ENCODE measurements at regions not wholly inside any gene's neighbourhood (a gene's known extent, or its start where the extent isn't known, plus 50 kb on each side); places are given as distances from the start of the nearest gene placed in this dataset.

DNA sequence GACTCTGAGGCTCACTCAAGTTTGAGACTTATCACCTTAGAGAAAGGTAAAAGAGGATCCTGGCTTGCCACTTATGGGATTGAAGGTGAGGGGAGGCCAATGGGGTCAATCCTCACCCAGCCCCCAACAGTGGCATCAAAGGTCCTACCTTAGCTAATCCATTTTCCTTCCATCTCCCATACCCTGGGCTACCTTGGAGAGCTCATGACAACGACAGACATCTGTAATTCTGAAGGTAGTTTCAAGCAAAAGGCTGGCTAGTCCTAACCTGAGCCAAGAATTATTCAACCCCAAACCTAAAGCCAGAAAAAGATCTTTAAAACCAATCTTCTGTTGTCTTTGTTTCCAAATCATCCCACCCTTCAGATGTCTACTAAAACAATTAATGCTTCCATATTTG, 179.2 kb upstream of the GHITM start:
- Histone ChIP-seq H3K4me3 (replicated peaks in 1 of 3; ENCODE audit: low read depth in 2 of 3, low read length in 3 of 3) (no peak overlapping the region), H3K4me2 (replicated peaks; ENCODE audit: extremely low read depth, low read length, poor library complexity, severe bottlenecking) (no peak overlapping the region), H3K27me3 (ENCODE audit: control insufficient read depth in 2 of 2, insufficient read depth in 2 of 2, low read length in 2 of 2) (no peaks in the 10 kb centered on the region), H3K4me1 (ENCODE audit: control insufficient read depth in 1 of 2, insufficient read depth in 2 of 2, low read length in 2 of 2) (peaks cover 0 to 17% of the 10 kb centered on the region in 2 donors), H3K79me2 (ENCODE audit: insufficient read depth, low read length) (no peaks in the 10 kb centered on the region), H3K9ac (ENCODE audit: insufficient read depth, low read length, poor library complexity, severe bottlenecking) (no peak overlapping the region), H3K27ac (ENCODE audit: low read depth in 1 of 2, low read length in 2 of 2) (no peak overlapping the region), H2AFZ (ENCODE audit: insufficient read depth, low read depth, low read length, poor library complexity, severe bottlenecking) (no peak overlapping the region), H4K20me1 (ENCODE audit: insufficient read depth, low read length) (no peaks in the 10 kb centered on the region), H3K9me3 (replicated peaks in 1 of 2; ENCODE audit: control insufficient read depth in 1 of 2, insufficient read depth in 1 of 2, low read length in 2 of 2) (no peaks in the 10 kb centered on the region), H3K36me3 (replicated peaks in 1 of 2; ENCODE audit: control insufficient read depth in 1 of 2, insufficient read depth in 2 of 2, low read length in 2 of 2) (no peaks in the 10 kb centered on the region)
- peaks cover 2 to 4% (median 3%) of the 10 kb centered on the region in 3 donors for H3K27me3 Mint-ChIP-seq (ENCODE audit: low read depth in 3 of 3)
- DNase-seq, result no peak
- no peak overlapping the region for H3K4me3 Mint-ChIP-seq
- TF ChIP-seq, protein P1, sequence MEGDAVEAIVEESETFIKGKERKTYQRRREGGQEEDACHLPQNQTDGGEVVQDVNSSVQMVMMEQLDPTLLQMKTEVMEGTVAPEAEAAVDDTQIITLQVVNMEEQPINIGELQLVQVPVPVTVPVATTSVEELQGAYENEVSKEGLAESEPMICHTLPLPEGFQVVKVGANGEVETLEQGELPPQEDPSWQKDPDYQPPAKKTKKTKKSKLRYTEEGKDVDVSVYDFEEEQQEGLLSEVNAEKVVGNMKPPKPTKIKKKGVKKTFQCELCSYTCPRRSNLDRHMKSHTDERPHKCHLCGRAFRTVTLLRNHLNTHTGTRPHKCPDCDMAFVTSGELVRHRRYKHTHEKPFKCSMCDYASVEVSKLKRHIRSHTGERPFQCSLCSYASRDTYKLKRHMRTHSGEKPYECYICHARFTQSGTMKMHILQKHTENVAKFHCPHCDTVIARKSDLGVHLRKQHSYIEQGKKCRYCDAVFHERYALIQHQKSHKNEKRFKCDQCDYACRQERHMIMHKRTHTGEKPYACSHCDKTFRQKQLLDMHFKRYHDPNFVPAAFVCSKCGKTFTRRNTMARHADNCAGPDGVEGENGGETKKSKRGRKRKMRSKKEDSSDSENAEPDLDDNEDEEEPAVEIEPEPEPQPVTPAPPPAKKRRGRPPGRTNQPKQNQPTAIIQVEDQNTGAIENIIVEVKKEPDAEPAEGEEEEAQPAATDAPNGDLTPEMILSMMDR (IDR thresholded peaks at IDR 0.05), result no peak
- H3K4me1 Mint-ChIP-seq, result peaks cover 6% of the 10 kb centered on the region
- no CpG with 5 or more reads among the region's 1 CpG for WGBS (ENCODE audit: insufficient coverage)
- no peaks in the 10 kb centered on the region for H3K36me3 Mint-ChIP-seq
- H3K27ac Mint-ChIP-seq, result no peak overlapping the region
- peaks cover 0 to 2% (median 0%) of the 10 kb centered on the region in 7 donors for H3K9me3 Mint-ChIP-seq
- intact Hi-C loops (cut with micrococcal nuclease), result no loop called here

DNA sequence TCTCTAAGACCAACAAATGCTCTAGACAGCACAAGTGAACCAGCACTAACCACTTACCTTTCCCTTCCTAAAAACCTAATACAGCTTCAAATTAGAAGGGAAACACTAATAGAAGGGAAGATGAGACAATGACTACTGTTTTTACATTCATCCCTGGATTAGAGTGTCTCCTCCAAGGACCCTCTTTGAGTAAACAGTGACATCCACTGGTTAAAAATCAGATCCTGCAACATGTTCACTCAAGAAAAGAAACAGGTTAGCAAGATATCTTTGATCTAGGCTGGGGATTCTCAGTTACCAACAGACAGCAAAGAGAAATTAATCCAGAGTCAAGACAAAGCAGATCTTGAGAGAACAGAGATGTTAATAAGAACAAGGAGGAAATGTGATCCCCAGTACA, 177.7 kb upstream of the GHITM start:
- DNase-seq, result no peak
- peaks cover 0 to 2% (median 0%) of the 10 kb centered on the region in 7 donors for H3K9me3 Mint-ChIP-seq
- Histone ChIP-seq H3K27ac (ENCODE audit: low read depth in 1 of 2, low read length in 2 of 2) (no peak overlapping the region), H3K9ac (ENCODE audit: insufficient read depth, low read length, poor library complexity, severe bottlenecking) (no peak overlapping the region), H3K27me3 (ENCODE audit: control insufficient read depth in 2 of 2, insufficient read depth in 2 of 2, low read length in 2 of 2) (no peaks in the 10 kb centered on the region), H2AFZ (ENCODE audit: insufficient read depth, low read depth, low read length, poor library complexity, severe bottlenecking) (no peak overlapping the region), H4K20me1 (ENCODE audit: insufficient read depth, low read length) (no peaks in the 10 kb centered on the region), H3K4me2 (replicated peaks; ENCODE audit: extremely low read depth, low read length, poor library complexity, severe bottlenecking) (no peak overlapping the region), H3K4me3 (replicated peaks in 1 of 3; ENCODE audit: low read depth in 2 of 3, low read length in 3 of 3) (no peak overlapping the region), H3K36me3 (replicated peaks in 1 of 2; ENCODE audit: control insufficient read depth in 1 of 2, insufficient read depth in 2 of 2, low read length in 2 of 2) (no peaks in the 10 kb centered on the region), H3K4me1 (ENCODE audit: control insufficient read depth in 1 of 2, insufficient read depth in 2 of 2, low read length in 2 of 2) (peaks cover 0 to 17% of the 10 kb centered on the region in 2 donors), H3K9me3 (replicated peaks in 1 of 2; ENCODE audit: control insufficient read depth in 1 of 2, insufficient read depth in 1 of 2, low read length in 2 of 2) (no peaks in the 10 kb centered on the region), H3K79me2 (ENCODE audit: insufficient read depth, low read length) (no peaks in the 10 kb centered on the region)
- peaks cover 2 to 8% (median 5%) of the 10 kb centered on the region in 3 donors for H3K27me3 Mint-ChIP-seq (ENCODE audit: low read depth in 3 of 3)
- no peak overlapping the region for H3K4me3 Mint-ChIP-seq
- no peak overlapping the region for H3K27ac Mint-ChIP-seq
- intact Hi-C loops (cut with micrococcal nuclease), result no loop called here
- no peaks in the 10 kb centered on the region for H3K36me3 Mint-ChIP-seq
- H3K4me1 Mint-ChIP-seq, result peaks cover 6% of the 10 kb centered on the region
- TF ChIP-seq, protein P1 (IDR thresholded peaks at IDR 0.05), result no peak

All from CD14-positive monocyte (primary cell).